DND-41 (cell line): ENCODE measurements at regions not wholly inside any gene's neighbourhood (a gene's known extent, or its start where the extent isn't known, plus 50 kb on each side); places are given as distances from the start of the nearest gene placed in this dataset.

Source experiments
- ATAC-seq: fragments of 200-7000 bp; cut with Tn5 transposase; 3 replicates; pipeline ENCODE4 v1.9.1; 2021; ENCODE audit warnings: low read depth; ENCODE audit not compliant: insufficient read depth
- DNase-seq: peaks from one replicate; pipeline ENCODE4 v3.0.0-alpha.2; 2020
- H2AFZ ChIP-seq: 2 replicates; pipeline ENCODE4 v1.6.0; 2012; ENCODE audit warnings: low read depth, low read length
- H3K27ac ChIP-seq: 2 replicates; pipeline ENCODE4 v1.5.1; 2012; ENCODE audit warnings: low read length, inconsistent platforms
- H3K27me3 ChIP-seq: fragments of 200-600 bp; sonication (generic); 2 replicates; pipeline ENCODE4 v1.6.0; 2012; ENCODE audit warnings: low read length, mild to moderate bottlenecking, inconsistent platforms; ENCODE audit not compliant: insufficient read depth, poor library complexity
- H3K36me3 ChIP-seq: 2 replicates; pipeline ENCODE4 v1.5.1; 2012; ENCODE audit warnings: low read length, inconsistent platforms; ENCODE audit not compliant: insufficient read depth
- H3K4me1 ChIP-seq: 2 replicates; pipeline ENCODE4 v1.5.1; 2012; ENCODE audit warnings: mild to moderate bottlenecking, low read length; ENCODE audit not compliant: insufficient read depth
- H3K4me2 ChIP-seq: 2 replicates; pipeline ENCODE4 v1.6.0; 2012; ENCODE audit warnings: mild to moderate bottlenecking, moderate library complexity, low read length, inconsistent platforms; ENCODE audit not compliant: insufficient read depth
- H3K4me3 ChIP-seq, 2 experiments: fragments of 200-600 bp in 1 of 2; shearing (Covaris generic) in 1 of 2; 2 replicates each; pipeline ENCODE4 v1.5.1; 2012 to 2016; ENCODE audit warnings: inconsistent platforms in 2 of 2, low read length in 2 of 2, mild to moderate bottlenecking in 2 of 2, low read depth in 1 of 2, moderate library complexity in 1 of 2
- H3K79me2 ChIP-seq: 2 replicates; pipeline ENCODE4 v1.6.0; 2012; ENCODE audit warnings: low read length, inconsistent platforms; ENCODE audit not compliant: insufficient read depth
- H3K9ac ChIP-seq: 2 replicates; pipeline ENCODE4 v1.6.0; 2012; ENCODE audit warnings: low read depth, mild to moderate bottlenecking, inconsistent platforms, low read length, moderate library complexity
- H3K9me3 ChIP-seq: 2 replicates; pipeline ENCODE4 v1.5.1; 2012; ENCODE audit warnings: low read length, moderate library complexity, mild to moderate bottlenecking, inconsistent platforms; ENCODE audit not compliant: insufficient read depth, severe bottlenecking
- H4K20me1 ChIP-seq: 2 replicates; pipeline ENCODE4 v1.6.0; 2012; ENCODE audit warnings: low read length; ENCODE audit not compliant: insufficient read depth
- EZH2 ChIP-seq: IDR thresholded peaks from 3 replicates; pipeline ENCODE4 v1.6.1; 2012; ENCODE audit warnings: borderline replicate concordance, low read depth, mild to moderate bottlenecking, moderate library complexity, low read length, inconsistent platforms; ENCODE audit not compliant: severe bottlenecking
- TF ChIP-seq, protein P1 (sequence below): IDR thresholded peaks from 2 replicates; pipeline ENCODE4 v1.5.1; 2012; ENCODE audit warnings: borderline replicate concordance, low read length, moderate library complexity, mild to moderate bottlenecking; ENCODE audit not compliant: poor library complexity, severe bottlenecking; ENCODE audit errors: extremely low read depth

DNA sequence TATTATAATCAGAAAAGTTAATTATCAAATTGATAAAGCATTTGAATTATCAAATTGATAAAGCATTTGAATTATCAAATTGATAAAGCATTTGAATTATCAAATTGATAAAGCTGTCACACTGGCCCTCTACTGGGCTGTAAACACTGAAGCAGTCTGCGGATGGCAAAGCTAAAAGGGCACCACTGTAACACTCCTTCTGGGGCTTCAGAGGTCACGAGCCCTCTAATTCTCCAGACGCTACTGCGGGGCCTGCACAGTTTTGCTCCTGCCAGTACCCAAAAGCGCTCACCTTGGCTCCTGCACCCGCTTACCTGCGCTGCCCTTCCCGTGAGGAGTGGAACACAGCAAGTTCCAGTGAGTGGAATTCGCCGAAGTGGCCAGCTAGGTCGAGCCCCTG is 409.0 kb upstream of the KCNMB2 start:
- TF ChIP-seq EZH2 = no peak
- TF ChIP-seq, protein P1, sequence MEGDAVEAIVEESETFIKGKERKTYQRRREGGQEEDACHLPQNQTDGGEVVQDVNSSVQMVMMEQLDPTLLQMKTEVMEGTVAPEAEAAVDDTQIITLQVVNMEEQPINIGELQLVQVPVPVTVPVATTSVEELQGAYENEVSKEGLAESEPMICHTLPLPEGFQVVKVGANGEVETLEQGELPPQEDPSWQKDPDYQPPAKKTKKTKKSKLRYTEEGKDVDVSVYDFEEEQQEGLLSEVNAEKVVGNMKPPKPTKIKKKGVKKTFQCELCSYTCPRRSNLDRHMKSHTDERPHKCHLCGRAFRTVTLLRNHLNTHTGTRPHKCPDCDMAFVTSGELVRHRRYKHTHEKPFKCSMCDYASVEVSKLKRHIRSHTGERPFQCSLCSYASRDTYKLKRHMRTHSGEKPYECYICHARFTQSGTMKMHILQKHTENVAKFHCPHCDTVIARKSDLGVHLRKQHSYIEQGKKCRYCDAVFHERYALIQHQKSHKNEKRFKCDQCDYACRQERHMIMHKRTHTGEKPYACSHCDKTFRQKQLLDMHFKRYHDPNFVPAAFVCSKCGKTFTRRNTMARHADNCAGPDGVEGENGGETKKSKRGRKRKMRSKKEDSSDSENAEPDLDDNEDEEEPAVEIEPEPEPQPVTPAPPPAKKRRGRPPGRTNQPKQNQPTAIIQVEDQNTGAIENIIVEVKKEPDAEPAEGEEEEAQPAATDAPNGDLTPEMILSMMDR = no peak
- Histone ChIP-seq H3K9me3 (no peaks in the 10 kb centered on the region), H3K27ac (no peak overlapping the region), H3K4me1 (no peaks in the 10 kb centered on the region), H4K20me1 (no peaks in the 10 kb centered on the region), H3K27me3 (no peaks in the 10 kb centered on the region), H3K4me2 (no peak overlapping the region), H3K4me3 (no peak overlapping the region), H3K9ac (no peak overlapping the region), H3K79me2 (no peaks in the 10 kb centered on the region), H2AFZ (no peak overlapping the region), H3K36me3 (no peaks in the 10 kb centered on the region)
- DNase-seq (no peak), ATAC-seq (no peak)

DNA sequence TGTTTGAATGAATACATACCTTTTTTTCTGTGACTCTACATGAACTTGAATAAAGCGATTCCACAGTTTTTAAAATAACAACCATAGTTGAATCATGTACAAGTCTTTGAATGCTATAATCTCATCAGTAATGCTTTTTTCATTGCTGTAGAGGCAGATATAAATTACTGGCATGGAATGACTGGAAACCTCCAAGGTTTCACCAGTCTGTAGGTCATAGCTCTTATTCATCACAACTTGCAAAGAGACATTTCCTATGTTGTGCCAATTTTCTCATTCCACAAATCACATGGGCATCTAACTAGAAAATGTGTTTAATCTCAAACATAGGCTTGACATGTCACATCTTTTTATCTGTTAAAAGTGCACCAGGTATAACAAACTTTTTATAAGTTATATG is 407.1 kb upstream of the KCNMB2 start:
- Histone ChIP-seq H2AFZ (no peak overlapping the region), H3K79me2 (no peaks in the 10 kb centered on the region), H3K9ac (no peak overlapping the region), H3K4me3 (no peak overlapping the region), H3K27me3 (no peaks in the 10 kb centered on the region), H3K36me3 (no peaks in the 10 kb centered on the region), H3K9me3 (no peaks in the 10 kb centered on the region), H3K4me1 (no peaks in the 10 kb centered on the region), H3K4me2 (no peak overlapping the region), H3K27ac (no peak overlapping the region), H4K20me1 (no peaks in the 10 kb centered on the region)
- no peak for ATAC-seq
- TF ChIP-seq EZH2 = no peak
- TF ChIP-seq, protein P1 = no peak
- DNase-seq = no peak

DNA sequence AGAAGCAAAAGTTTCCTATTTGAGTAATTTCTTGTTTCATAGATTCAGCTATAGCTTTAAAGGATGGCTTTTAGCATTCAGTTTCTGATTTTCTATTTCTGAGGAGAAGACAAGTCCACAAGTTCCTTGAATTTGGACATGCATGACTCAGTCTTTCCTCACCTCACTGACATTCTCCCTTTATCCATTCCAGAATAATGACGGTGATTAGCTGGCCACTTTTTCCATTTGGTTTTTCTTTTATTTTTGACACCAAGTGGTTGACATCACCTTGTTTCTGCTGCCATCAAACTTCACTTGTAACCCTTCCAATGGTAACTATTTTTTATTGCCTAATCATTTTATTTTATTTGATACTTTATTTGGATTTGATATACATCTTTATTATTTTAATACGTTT is 404.4 kb upstream of the KCNMB2 start:
- no peaks in the 10 kb centered on the region for H3K36me3 ChIP-seq
- H3K9me3 ChIP-seq = no peaks in the 10 kb centered on the region
- H3K27me3 ChIP-seq = no peaks in the 10 kb centered on the region
- H2AFZ ChIP-seq = no peak overlapping the region
- DNase-seq (no peak), ATAC-seq (no peak)
- H3K4me1 ChIP-seq = no peaks in the 10 kb centered on the region
- H3K27ac ChIP-seq = no peak overlapping the region
- no peak overlapping the region for H3K4me2 ChIP-seq
- H4K20me1 ChIP-seq = no peaks in the 10 kb centered on the region
- no peak for TF ChIP-seq EZH2
- TF ChIP-seq, protein P1 = no peak
- H3K4me3 ChIP-seq = no peak overlapping the region
- no peaks in the 10 kb centered on the region for H3K79me2 ChIP-seq
- H3K9ac ChIP-seq = no peak overlapping the region

DNA sequence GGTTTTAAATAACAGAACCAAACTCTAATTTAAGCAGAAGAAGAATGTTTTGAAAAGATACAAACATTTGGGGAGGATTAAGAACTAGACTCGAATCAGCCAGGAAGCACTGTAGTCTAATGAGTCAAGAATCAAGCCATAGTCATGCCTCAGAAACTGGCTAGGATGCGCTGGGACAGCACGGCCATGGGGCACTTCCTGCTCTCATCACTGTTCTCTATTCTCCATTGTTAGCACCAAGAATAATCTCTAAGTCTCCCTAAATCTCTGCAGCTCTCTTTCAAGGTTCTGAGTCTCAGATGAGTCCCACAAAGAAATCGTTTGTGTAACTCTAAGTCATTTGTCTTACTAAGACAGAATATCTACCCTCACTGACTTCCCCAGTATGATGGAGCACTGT is 399.0 kb upstream of the KCNMB2 start:
- Histone ChIP-seq H3K4me1 (no peaks in the 10 kb centered on the region), H3K9me3 (no peaks in the 10 kb centered on the region), H3K9ac (no peak overlapping the region), H3K36me3 (no peaks in the 10 kb centered on the region), H3K27ac (no peak overlapping the region), H3K27me3 (no peaks in the 10 kb centered on the region), H2AFZ (peak overlapping the region; percentile 34), H4K20me1 (no peaks in the 10 kb centered on the region), H3K79me2 (no peaks in the 10 kb centered on the region), H3K4me3 (no peak overlapping the region), H3K4me2 (no peak overlapping the region)
- DNase-seq (no peak), ATAC-seq (no peak)
- TF ChIP-seq EZH2 = no peak
